ENCODE measurements at regions not wholly inside any gene's neighbourhood (a gene's known extent, or its start where the extent isn't known, plus 50 kb on each side); places are given as distances from the start of the nearest gene placed in this dataset.
"Not testable (repeated sequence)": the region's sequence is repeated elsewhere in the genome, so short reads cannot be mapped to it uniquely, and the experiment has no call there.

- TF ChIP-seq SIN3A (IDR thresholded peaks at IDR 0.05; ENCODE audit: borderline replicate concordance, insufficient read depth, low read depth, low read length); CTCF (IDR thresholded peaks at IDR 0.05); POLR2AphosphoS5 (IDR thresholded peaks at IDR 0.05; ENCODE audit: low read depth, low read length): not testable (repeated sequence)
These were observed 137.8 kb upstream of the DUSP22 start for GRCh38 chr6:154321-155092.

All from Panc1 (cell line).